ENCODE measurements at regions not wholly inside any gene's neighbourhood (a gene's known extent, or its start where the extent isn't known, plus 50 kb on each side); places are given as distances from the start of the nearest gene placed in this dataset.

DNA sequence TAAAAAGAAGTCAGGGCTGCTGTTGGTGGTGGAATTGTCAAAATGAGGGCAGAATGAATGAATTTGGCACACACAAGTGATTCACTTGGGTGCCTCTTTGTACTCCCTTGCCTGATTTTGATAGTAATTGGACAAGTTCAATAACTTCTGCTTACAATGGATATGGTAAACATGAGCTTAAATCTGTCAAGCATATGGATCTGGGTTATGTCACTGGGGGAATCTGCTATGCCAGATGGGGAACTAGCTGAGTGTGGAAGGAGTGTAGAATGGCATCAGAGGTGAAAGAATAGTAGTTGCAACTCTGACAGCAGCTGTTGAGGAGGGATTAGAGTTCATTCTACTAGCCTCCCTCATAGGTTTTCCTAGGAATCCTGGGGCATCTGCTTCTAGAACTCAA, 724.2 kb upstream of the CDH8 start:
- Histone ChIP-seq H3T11ph (ENCODE audit: low read length) (no peak overlapping the region), H4K20me1 (ENCODE audit: control insufficient read depth, insufficient read depth, insufficient read length) (no peaks in the 10 kb centered on the region), H2BK5ac (ENCODE audit: insufficient read length, low read length) (no peak overlapping the region), H3K9ac (ENCODE audit: extremely low read depth, insufficient read length, low read length) (no peak overlapping the region), H2AFZ (ENCODE audit: low read length) (no peak overlapping the region), H3K4me1 (ENCODE audit: insufficient read depth, low read length) (no peaks in the 10 kb centered on the region), H3K4me2 (ENCODE audit: insufficient read depth, insufficient read length, low read length) (no peak overlapping the region), H3K56ac (ENCODE audit: insufficient read length, low read depth, low read length) (no peak overlapping the region), H3K27me3 (ENCODE audit: insufficient read depth, low read length) (no peaks in the 10 kb centered on the region), H4K91ac (ENCODE audit: insufficient read length, low read depth, low read length) (no peak overlapping the region), H3K27ac (ENCODE audit: insufficient read length, low read depth, low read length) (no peak overlapping the region), H3K14ac (ENCODE audit: insufficient read depth, low read length) (no peak overlapping the region), H3K18ac (ENCODE audit: insufficient read length, low read depth, low read length) (no peak overlapping the region), H4K8ac (replicated peaks; ENCODE audit: insufficient read length, low read depth, low read length) (no peak overlapping the region), H2BK12ac (ENCODE audit: insufficient read length, low read depth, low read length) (no peak overlapping the region), H2AK5ac (ENCODE audit: insufficient read length, low read length) (no peak overlapping the region), H2BK20ac (ENCODE audit: low read depth, low read length, poor library complexity, severe bottlenecking) (no peak overlapping the region), H2BK120ac (ENCODE audit: low read depth, low read length, poor library complexity, severe bottlenecking) (no peak overlapping the region), H3K23me2 (ENCODE audit: insufficient read length, low read depth, low read length, poor library complexity, severe bottlenecking) (no peaks in the 10 kb centered on the region), H2BK15ac (ENCODE audit: low read depth, low read length) (no peak overlapping the region), H3K23ac (ENCODE audit: insufficient read length, low read depth, low read length) (no peak overlapping the region), H3K9me3 (ENCODE audit: control insufficient read depth, low read depth, low read length) (no peaks in the 10 kb centered on the region), H3K79me1 (ENCODE audit: insufficient read depth, low read depth, low read length, poor library complexity, severe bottlenecking) (no peaks in the 10 kb centered on the region), H3K79me2 (ENCODE audit: insufficient read depth, low read length) (no peaks in the 10 kb centered on the region), H4K5ac (ENCODE audit: insufficient read length, low read depth, low read length) (no peak overlapping the region), H3K4ac (ENCODE audit: low read depth, low read length) (no peak overlapping the region)
- no peaks in the 10 kb centered on the region for H3K9me3 Mint-ChIP-seq
- no peak for DNase-seq
- TF ChIP-seq, protein P1, sequence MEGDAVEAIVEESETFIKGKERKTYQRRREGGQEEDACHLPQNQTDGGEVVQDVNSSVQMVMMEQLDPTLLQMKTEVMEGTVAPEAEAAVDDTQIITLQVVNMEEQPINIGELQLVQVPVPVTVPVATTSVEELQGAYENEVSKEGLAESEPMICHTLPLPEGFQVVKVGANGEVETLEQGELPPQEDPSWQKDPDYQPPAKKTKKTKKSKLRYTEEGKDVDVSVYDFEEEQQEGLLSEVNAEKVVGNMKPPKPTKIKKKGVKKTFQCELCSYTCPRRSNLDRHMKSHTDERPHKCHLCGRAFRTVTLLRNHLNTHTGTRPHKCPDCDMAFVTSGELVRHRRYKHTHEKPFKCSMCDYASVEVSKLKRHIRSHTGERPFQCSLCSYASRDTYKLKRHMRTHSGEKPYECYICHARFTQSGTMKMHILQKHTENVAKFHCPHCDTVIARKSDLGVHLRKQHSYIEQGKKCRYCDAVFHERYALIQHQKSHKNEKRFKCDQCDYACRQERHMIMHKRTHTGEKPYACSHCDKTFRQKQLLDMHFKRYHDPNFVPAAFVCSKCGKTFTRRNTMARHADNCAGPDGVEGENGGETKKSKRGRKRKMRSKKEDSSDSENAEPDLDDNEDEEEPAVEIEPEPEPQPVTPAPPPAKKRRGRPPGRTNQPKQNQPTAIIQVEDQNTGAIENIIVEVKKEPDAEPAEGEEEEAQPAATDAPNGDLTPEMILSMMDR (conservative IDR thresholded peaks at IDR 0.05), result no peak
- no peak overlapping the region for H3K27ac Mint-ChIP-seq
- no peaks in the 10 kb centered on the region; a peak in 1 of 7 replicates for H3K36me3 Mint-ChIP-seq (ENCODE audit: insufficient read depth in 1 of 3, low read depth in 3 of 3)
- no peak overlapping the region for H3K4me3 Mint-ChIP-seq
- no peaks in the 10 kb centered on the region; a peak in 1 of 4 replicates for H3K4me1 Mint-ChIP-seq
- no peaks in the 10 kb centered on the region for H3K27me3 Mint-ChIP-seq (ENCODE audit: low read depth)

Data from H9 (cell line).